NCI-H446 treated with DMSO at 0.1 percent for 48 hours (cell line): ENCODE measurements at regions not wholly inside any gene's neighbourhood (a gene's known extent, or its start where the extent isn't known, plus 50 kb on each side); places are given as distances from the start of the nearest gene placed in this dataset.
A peak's percentile ranks its signal among the peaks of the same experiment; 100 is the strongest.
"Not testable (repeated sequence)": the region's sequence is repeated elsewhere in the genome, so short reads cannot be mapped to it uniquely, and the experiment has no call there.

Experiments used
- DNase-seq: peaks from one replicate; lab custom pipeline; 2025; lab: John Stamatoyannopoulos, UW

GRCh38 chr5:118176146-118176545 is 812.2 kb downstream of the DTWD2 start:
- no peak for DNase-seq

GRCh38 chr5:118174671-118175070 is 813.7 kb downstream of the DTWD2 start:
- DNase-seq: no peak

GRCh38 chr5:118173340-118173739 is 815.0 kb downstream of the DTWD2 start:
- DNase-seq: no peak

GRCh38 chr5:118165619-118166018 is 822.7 kb downstream of the DTWD2 start:
- DNase-seq: no peak

- DNase-seq: no peak
These were observed 832.2 kb downstream of the DTWD2 start for GRCh38 chr5:118156181-118156580.

- no peak for DNase-seq
These were observed 841.5 kb downstream of the DTWD2 start for GRCh38 chr5:118146824-118147223.

GRCh38 chr5:118144540-118144939 is 843.8 kb downstream of the DTWD2 start:
- DNase-seq: no peak

GRCh38 chr5:118139361-118139760 is 849.0 kb downstream of the DTWD2 start:
- no peak for DNase-seq

GRCh38 chr5:118126159-118126558 is 862.2 kb downstream of the DTWD2 start:
- no peak for DNase-seq

- DNase-seq: no peak
These were observed 862.7 kb downstream of the DTWD2 start for GRCh38 chr5:118125687-118126086.

GRCh38 chr5:118121258-118121657 is 867.1 kb downstream of the DTWD2 start:
- no peak for DNase-seq

- no peak for DNase-seq
These were observed 872.6 kb downstream of the DTWD2 start for GRCh38 chr5:118115791-118116190.

- no peak for DNase-seq
These were observed 876.4 kb downstream of the DTWD2 start for GRCh38 chr5:118111956-118112355.

GRCh38 chr5:118107246-118107645 is 881.1 kb downstream of the DTWD2 start:
- DNase-seq: not testable (repeated sequence)

- no peak for DNase-seq
These were observed 889.6 kb downstream of the DTWD2 start for GRCh38 chr5:118098716-118099115.

GRCh38 chr5:118095115-118095514 is 893.2 kb downstream of the DTWD2 start:
- DNase-seq: peak; percentile 45

GRCh38 chr5:118088448-118088847 is 899.9 kb downstream of the DTWD2 start:
- no peak for DNase-seq

- DNase-seq: no peak
These were observed 911.9 kb downstream of the DTWD2 start for GRCh38 chr5:118076490-118076889.

GRCh38 chr5:118070041-118070440 is 918.3 kb downstream of the DTWD2 start:
- no peak for DNase-seq

GRCh38 chr5:118069452-118069851 is 918.9 kb downstream of the DTWD2 start:
- DNase-seq: peak; percentile 6

- DNase-seq: no peak
These were observed 919.5 kb downstream of the DTWD2 start for GRCh38 chr5:118068886-118069285.

- not testable (repeated sequence) for DNase-seq
These were observed 924.5 kb downstream of the DTWD2 start for GRCh38 chr5:118063836-118064235.

- DNase-seq: no peak
These were observed 927.5 kb downstream of the DTWD2 start for GRCh38 chr5:118060833-118061232.

- DNase-seq: no peak
These were observed 935.8 kb downstream of the DTWD2 start for GRCh38 chr5:118052503-118052902.

GRCh38 chr5:118044169-118044568 is 944.2 kb downstream of the DTWD2 start:
- DNase-seq: no peak
